H1 (cell line): ENCODE measurements at regions not wholly inside any gene's neighbourhood (a gene's known extent, or its start where the extent isn't known, plus 50 kb on each side); places are given as distances from the start of the nearest gene placed in this dataset.

ENCODE experiments used
- CBX5 ChIP-seq: fragments of 300-800, 300-1000 bp; sonication (generic); IDR thresholded peaks from 2 replicates; pipeline ENCODE4 v1.7.1; 2016; ENCODE audit warnings: antibody characterized with exemption, low read length, low read depth
- CBX8 ChIP-seq: fragments of 300-800, 300-1000 bp; sonication (generic); IDR thresholded peaks from 2 replicates; pipeline ENCODE4 v1.7.1; 2016; ENCODE audit warnings: low read depth, low read length, borderline replicate concordance
- JUND ChIP-seq: IDR thresholded peaks from 2 replicates; pipeline ENCODE4 v1.6.1; 2011; ENCODE audit warnings: mild to moderate bottlenecking, improper control_type of control experiment, low read length
- RAD21 ChIP-seq, 2 experiments: IDR thresholded peaks in 1 of 2; conservative IDR thresholded peaks in 1 of 2; 2 replicates each; pipeline ENCODE4 v1.6.1; 2011; ENCODE audit warnings: low read depth in 2 of 2, low read length in 2 of 2, improper control_type of control experiment in 1 of 2, inconsistent platforms in 1 of 2, mild to moderate bottlenecking in 1 of 2, moderate library complexity in 1 of 2
- TAF1 ChIP-seq: IDR thresholded peaks from 2 replicates; pipeline ENCODE4 v1.6.1; 2011; ENCODE audit warnings: mild to moderate bottlenecking, low read depth, low read length

DNA sequence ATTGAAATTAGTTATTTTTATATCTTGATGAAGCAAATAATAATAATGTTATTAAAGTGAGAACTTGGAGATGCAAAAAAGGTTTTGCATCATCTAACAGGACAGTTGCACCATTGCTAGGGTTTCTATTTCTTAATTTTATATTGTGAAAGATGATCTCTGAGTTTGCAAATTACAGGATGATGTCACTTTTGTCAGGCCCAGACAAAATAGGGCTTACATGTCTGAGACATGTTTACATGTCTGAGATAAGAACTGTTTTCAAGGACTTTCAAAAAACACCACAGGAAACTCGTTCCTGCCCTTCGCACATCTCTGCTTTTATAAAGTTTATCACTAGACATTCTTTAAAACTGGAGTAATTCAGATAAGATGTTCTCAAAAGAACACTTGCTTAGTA, 1075.8 kb upstream of the MANEA start (continued):
- TF ChIP-seq RAD21 (IDR thresholded peaks at IDR 0.05 in 1 of 2, conservative IDR thresholded peaks at IDR 0.05 in 1 of 2; ENCODE audit: low read depth in 2 of 2, low read length in 2 of 2): no peak
- no peak for TF ChIP-seq CBX8
- no peak for TF ChIP-seq TAF1
- TF ChIP-seq CBX5: no peak
- TF ChIP-seq JUND: no peak
